NB4 (cell line): ENCODE measurements at regions not wholly inside any gene's neighbourhood (a gene's known extent, or its start where the extent isn't known, plus 50 kb on each side); places are given as distances from the start of the nearest gene placed in this dataset.

Source experiments
- TF ChIP-seq, protein P1 (sequence below): IDR thresholded peaks from one replicate; pipeline ENCODE4 v1.5.1; 2012; ENCODE audit warnings: low read depth, low read length
- TF ChIP-seq, protein P2 (sequence below): IDR thresholded peaks from 2 replicates; pipeline ENCODE4 v1.6.1; 2011; ENCODE audit warnings: low read depth, low read length

DNA sequence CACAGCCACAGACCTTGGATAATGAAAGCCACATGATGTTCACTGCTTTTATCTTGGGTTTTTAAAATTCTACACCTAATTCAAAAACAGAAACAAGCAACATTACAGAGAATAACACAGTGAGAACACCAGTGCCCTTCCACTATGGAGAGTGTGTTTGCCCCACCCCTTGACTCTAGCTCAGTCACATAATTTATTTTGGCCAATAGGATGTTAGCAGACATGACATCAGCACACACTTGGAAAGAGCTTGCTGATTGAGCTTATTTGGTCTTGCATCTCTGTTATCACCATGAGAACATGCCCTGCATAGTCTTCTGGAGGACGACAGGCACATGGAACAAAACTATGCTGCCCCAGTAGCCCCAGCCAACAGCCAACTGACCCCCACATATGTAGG is 118.1 kb downstream of the HNRNPD start:
- TF ChIP-seq, protein P1, sequence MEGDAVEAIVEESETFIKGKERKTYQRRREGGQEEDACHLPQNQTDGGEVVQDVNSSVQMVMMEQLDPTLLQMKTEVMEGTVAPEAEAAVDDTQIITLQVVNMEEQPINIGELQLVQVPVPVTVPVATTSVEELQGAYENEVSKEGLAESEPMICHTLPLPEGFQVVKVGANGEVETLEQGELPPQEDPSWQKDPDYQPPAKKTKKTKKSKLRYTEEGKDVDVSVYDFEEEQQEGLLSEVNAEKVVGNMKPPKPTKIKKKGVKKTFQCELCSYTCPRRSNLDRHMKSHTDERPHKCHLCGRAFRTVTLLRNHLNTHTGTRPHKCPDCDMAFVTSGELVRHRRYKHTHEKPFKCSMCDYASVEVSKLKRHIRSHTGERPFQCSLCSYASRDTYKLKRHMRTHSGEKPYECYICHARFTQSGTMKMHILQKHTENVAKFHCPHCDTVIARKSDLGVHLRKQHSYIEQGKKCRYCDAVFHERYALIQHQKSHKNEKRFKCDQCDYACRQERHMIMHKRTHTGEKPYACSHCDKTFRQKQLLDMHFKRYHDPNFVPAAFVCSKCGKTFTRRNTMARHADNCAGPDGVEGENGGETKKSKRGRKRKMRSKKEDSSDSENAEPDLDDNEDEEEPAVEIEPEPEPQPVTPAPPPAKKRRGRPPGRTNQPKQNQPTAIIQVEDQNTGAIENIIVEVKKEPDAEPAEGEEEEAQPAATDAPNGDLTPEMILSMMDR: no peak
- TF ChIP-seq, protein P2, sequence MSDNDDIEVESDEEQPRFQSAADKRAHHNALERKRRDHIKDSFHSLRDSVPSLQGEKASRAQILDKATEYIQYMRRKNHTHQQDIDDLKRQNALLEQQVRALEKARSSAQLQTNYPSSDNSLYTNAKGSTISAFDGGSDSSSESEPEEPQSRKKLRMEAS: no peak
